ENCODE measurements at regions not wholly inside any gene's neighbourhood (a gene's known extent, or its start where the extent isn't known, plus 50 kb on each side); places are given as distances from the start of the nearest gene placed in this dataset.
"Not testable (repeated sequence)": the region's sequence is repeated elsewhere in the genome, so short reads cannot be mapped to it uniquely, and the experiment has no call there.

- Mint-ChIP-seq H3K36me3 (ENCODE audit: low read depth) (no peaks in the 10 kb centered on the region), H3K27ac (no peak overlapping the region), H3K27me3 (no peaks in the 10 kb centered on the region), H3K9me3 (peaks cover 10% of the 10 kb centered on the region), H3K4me1 (ENCODE audit: low read depth) (no peaks in the 10 kb centered on the region), H3K4me3 (no peak overlapping the region)
- H3K36me3 ChIP-seq (ENCODE audit: insufficient read depth, low read length) = no peaks in the 10 kb centered on the region
- intact Hi-C loops (cut with DNase I, micrococcal nuclease) = no loop called here
- ChIA-PET CTCF (no interaction called here), POLR2A (no interaction called here)
- ATAC-seq (ENCODE audit: poor library complexity) (no peak), DNase-seq (no peak)
- peaks cover 0 to 5% of the 10 kb centered on the region in 2 experiments for H3K27me3 ChIP-seq (ENCODE audit: control insufficient read depth in 1 of 2, insufficient read depth in 2 of 2, low read length in 2 of 2)
- TF ChIP-seq, protein P1, sequence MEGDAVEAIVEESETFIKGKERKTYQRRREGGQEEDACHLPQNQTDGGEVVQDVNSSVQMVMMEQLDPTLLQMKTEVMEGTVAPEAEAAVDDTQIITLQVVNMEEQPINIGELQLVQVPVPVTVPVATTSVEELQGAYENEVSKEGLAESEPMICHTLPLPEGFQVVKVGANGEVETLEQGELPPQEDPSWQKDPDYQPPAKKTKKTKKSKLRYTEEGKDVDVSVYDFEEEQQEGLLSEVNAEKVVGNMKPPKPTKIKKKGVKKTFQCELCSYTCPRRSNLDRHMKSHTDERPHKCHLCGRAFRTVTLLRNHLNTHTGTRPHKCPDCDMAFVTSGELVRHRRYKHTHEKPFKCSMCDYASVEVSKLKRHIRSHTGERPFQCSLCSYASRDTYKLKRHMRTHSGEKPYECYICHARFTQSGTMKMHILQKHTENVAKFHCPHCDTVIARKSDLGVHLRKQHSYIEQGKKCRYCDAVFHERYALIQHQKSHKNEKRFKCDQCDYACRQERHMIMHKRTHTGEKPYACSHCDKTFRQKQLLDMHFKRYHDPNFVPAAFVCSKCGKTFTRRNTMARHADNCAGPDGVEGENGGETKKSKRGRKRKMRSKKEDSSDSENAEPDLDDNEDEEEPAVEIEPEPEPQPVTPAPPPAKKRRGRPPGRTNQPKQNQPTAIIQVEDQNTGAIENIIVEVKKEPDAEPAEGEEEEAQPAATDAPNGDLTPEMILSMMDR (IDR thresholded peaks at IDR 0.05) = no peak
- H3K4me1 ChIP-seq (ENCODE audit: insufficient read depth, low read length) = no peaks in the 10 kb centered on the region
- peaks cover 0 to 4% of the 10 kb centered on the region in 2 experiments for H3K9me3 ChIP-seq (ENCODE audit: control insufficient read depth in 1 of 2, insufficient read depth in 1 of 2, low read length in 2 of 2)
- H3K27ac ChIP-seq (ENCODE audit: low read depth in 1 of 2, low read length in 2 of 2) = no peak overlapping the region
- no peak overlapping the region for H3K4me3 ChIP-seq (ENCODE audit: low read length)
Observed at GRCh38 chr12:105654606-105655005, 324.1 kb downstream of the C12orf75 start.

GRCh38 chr12:105658389-105658788 lies 327.9 kb downstream of the C12orf75 start:
- Mint-ChIP-seq H3K27me3 (no peaks in the 10 kb centered on the region), H3K4me3 (no peak overlapping the region), H3K9me3 (peaks cover under 1% of the 10 kb centered on the region), H3K4me1 (ENCODE audit: low read depth) (no peaks in the 10 kb centered on the region), H3K27ac (no peak overlapping the region), H3K36me3 (ENCODE audit: low read depth) (no peaks in the 10 kb centered on the region)
- DNase-seq (no peak), ATAC-seq (ENCODE audit: poor library complexity) (no peak)
- Histone ChIP-seq H3K36me3 (ENCODE audit: insufficient read depth, low read length) (no peaks in the 10 kb centered on the region), H3K4me3 (ENCODE audit: low read length) (no peak overlapping the region), H3K4me1 (ENCODE audit: insufficient read depth, low read length) (no peaks in the 10 kb centered on the region), H3K27ac (ENCODE audit: low read depth in 1 of 2, low read length in 2 of 2) (no peak overlapping the region), H3K9me3 (ENCODE audit: control insufficient read depth in 1 of 2, insufficient read depth in 1 of 2, low read length in 2 of 2) (no peaks in the 10 kb centered on the region), H3K27me3 (ENCODE audit: control insufficient read depth in 1 of 2, insufficient read depth in 2 of 2, low read length in 2 of 2) (peaks cover 0 to 2% of the 10 kb centered on the region in 2 experiments)
- intact Hi-C loops (cut with DNase I, micrococcal nuclease) = no loop called here
- CTCF ChIA-PET = no interaction called here
- POLR2A ChIA-PET = no interaction called here
- TF ChIP-seq, protein P1 (IDR thresholded peaks at IDR 0.05) = no peak

- ATAC-seq (ENCODE audit: poor library complexity) = no peak
- Histone ChIP-seq H3K4me3 (ENCODE audit: low read length) (no peak overlapping the region), H3K27me3 (ENCODE audit: control insufficient read depth in 1 of 2, insufficient read depth in 2 of 2, low read length in 2 of 2) (peaks cover 0 to 2% of the 10 kb centered on the region in 2 experiments), H3K36me3 (ENCODE audit: insufficient read depth, low read length) (no peaks in the 10 kb centered on the region), H3K9me3 (ENCODE audit: control insufficient read depth in 1 of 2, insufficient read depth in 1 of 2, low read length in 2 of 2) (no peaks in the 10 kb centered on the region), H3K4me1 (ENCODE audit: insufficient read depth, low read length) (no peaks in the 10 kb centered on the region), H3K27ac (ENCODE audit: low read depth in 1 of 2, low read length in 2 of 2) (no peak overlapping the region)
- intact Hi-C loops (cut with DNase I, micrococcal nuclease) = no loop called here
- ChIA-PET POLR2A (no interaction called here), CTCF (no interaction called here)
- H3K4me1 Mint-ChIP-seq (ENCODE audit: low read depth) = no peaks in the 10 kb centered on the region
- no peak overlapping the region for H3K27ac Mint-ChIP-seq
- no peaks in the 10 kb centered on the region for H3K36me3 Mint-ChIP-seq (ENCODE audit: low read depth)
- DNase-seq = no peak
- H3K4me3 Mint-ChIP-seq = no peak overlapping the region
- TF ChIP-seq, protein P1 (IDR thresholded peaks at IDR 0.05) = no peak
- H3K27me3 Mint-ChIP-seq = no peaks in the 10 kb centered on the region
- H3K9me3 Mint-ChIP-seq = no peaks in the 10 kb centered on the region
Observed at GRCh38 chr12:105659355-105660075, 329.0 kb downstream of the C12orf75 start.

DNA sequence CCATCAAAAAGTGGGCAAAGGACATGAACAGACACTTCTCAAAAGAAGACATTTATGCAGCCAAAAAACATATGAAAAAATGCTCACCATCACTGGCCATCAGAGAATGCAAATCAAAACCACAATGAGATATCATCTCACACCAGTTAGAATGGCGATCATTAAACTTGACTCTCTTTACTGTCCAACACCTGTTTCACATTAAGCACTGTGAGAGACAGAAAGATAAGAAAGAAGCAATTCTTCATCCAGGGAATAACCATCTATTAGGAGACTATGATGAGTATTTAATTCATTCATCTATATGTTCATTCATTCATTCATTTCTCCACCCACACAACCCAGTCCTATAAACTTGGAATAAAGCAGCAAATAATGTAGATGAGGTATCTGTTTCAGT lies 334.3 kb downstream of the C12orf75 start:
- POLR2A ChIA-PET; H3K36me3 ChIP-seq (ENCODE audit: insufficient read depth, low read length); H3K27ac Mint-ChIP-seq; H3K4me1 ChIP-seq (ENCODE audit: insufficient read depth, low read length); H3K27ac ChIP-seq (ENCODE audit: low read depth in 1 of 2, low read length in 2 of 2); H3K9me3 ChIP-seq (ENCODE audit: control insufficient read depth in 1 of 2, insufficient read depth in 1 of 2, low read length in 2 of 2); ATAC-seq (ENCODE audit: poor library complexity); H3K27me3 ChIP-seq (ENCODE audit: control insufficient read depth in 1 of 2, insufficient read depth in 2 of 2, low read length in 2 of 2); CTCF ChIA-PET; H3K27me3 Mint-ChIP-seq; H3K9me3 Mint-ChIP-seq; H3K4me3 Mint-ChIP-seq; H3K36me3 Mint-ChIP-seq (ENCODE audit: low read depth); intact Hi-C loops (cut with DNase I, micrococcal nuclease); H3K4me1 Mint-ChIP-seq (ENCODE audit: low read depth); DNase-seq; H3K4me3 ChIP-seq (ENCODE audit: low read length): not testable (repeated sequence)

Measured in CD4-positive, alpha-beta T cell (primary cell).